HepG2 (cell line): ENCODE measurements at regions not wholly inside any gene's neighbourhood (a gene's known extent, or its start where the extent isn't known, plus 50 kb on each side); places are given as distances from the start of the nearest gene placed in this dataset.

Experiments
- ATAC-seq: fragments of 200-7000 bp; cut with Tn5 transposase; 3 replicates; pipeline ENCODE4 v1.9.1; 2020; ENCODE audit warnings: mild to moderate bottlenecking, moderate library complexity
- BruUV-seq: library from RNA; stranded (reverse); fragments of 400-500 nt; replicated peaks from 2 replicates; lab custom pipeline; 2021; lab: Mats Ljungman, UMichigan
- CTCF ChIA-PET: fragments of 300-600 bp; formaldehyde crosslinking; extraction: SDS; loops from one replicate; lab custom pipeline; 2021; ENCODE audit warnings: low total read pairs, inconsistent platforms, low intra/inter-chr PET ratio; lab: Yijun Ruan, JAX
- POLR2A ChIA-PET: fragments of 350-600 bp; sonication (Branson Sonifier 250); formaldehyde crosslinking; loops from one replicate; lab custom pipeline; 2020; ENCODE audit warnings: antibody characterized with exemption, inconsistent platforms; lab: Yijun Ruan, JAX
- DNase-seq: peaks from one replicate; pipeline ENCODE4 v3.0.0-alpha.2; 2015; ENCODE audit warnings: low spot score
- FAIRE-seq: peaks from 3 replicates; lab custom pipeline; 2011; peaks lifted over from hg19 to GRCh38; lab: Jason Lieb, UNC
- H2AFZ ChIP-seq: one replicate; pipeline ENCODE4 v1.6.1; 2011; ENCODE audit warnings: low read length, inconsistent platforms
- H3K27ac ChIP-seq: fragments of 300-600 bp; 3 replicates; pipeline ENCODE4 v1.8.0; 2011; ENCODE audit warnings: mixed run types, mild to moderate bottlenecking, mixed read lengths, low read length, inconsistent platforms; ENCODE audit not compliant: insufficient read depth; ENCODE audit errors: extremely low read length
- H3K27me3 ChIP-seq, 2 experiments: fragments of 200-600 bp in 1 of 2; 2 replicates in 1 of 2; 3 replicates in 1 of 2; pipeline versions ENCODE4 v1.6.0 to v1.8.0; 2011; ENCODE audit warnings: low read length in 2 of 2, mild to moderate bottlenecking in 2 of 2, moderate library complexity in 2 of 2, inconsistent platforms in 1 of 2; ENCODE audit not compliant: insufficient read depth in 2 of 2, control insufficient read depth in 1 of 2
- H3K36me3 ChIP-seq, 2 experiments: fragments of 200-600 bp in 1 of 2; replicated peaks in 1 of 2; 2 replicates in 1 of 2; 3 replicates in 1 of 2; pipeline versions ENCODE4 v1.5.1 to v1.8.0; 2011; ENCODE audit warnings: low read length in 2 of 2, inconsistent platforms in 1 of 2; ENCODE audit not compliant: insufficient read depth in 2 of 2, control insufficient read depth in 1 of 2
- H3K4me1 ChIP-seq: 2 replicates; pipeline ENCODE4 v1.5.1; 2012; ENCODE audit warnings: low read length, inconsistent platforms; ENCODE audit not compliant: insufficient read depth
- H3K4me2 ChIP-seq: 2 replicates; pipeline ENCODE4 v1.6.0; 2011; ENCODE audit warnings: low read depth, low read length, inconsistent platforms
- H3K4me3 ChIP-seq, 3 experiments: fragments of 200-600 bp in 1 of 3; sonication (generic), shearing (Covaris generic) in 1 of 3; replicated peaks in 1 of 3; 2 replicates each; pipeline ENCODE4 v1.5.1; 2011 to 2016; ENCODE audit warnings: low read length in 3 of 3, inconsistent platforms in 2 of 3, low read depth in 2 of 3, mild to moderate bottlenecking in 2 of 3, control low read depth in 1 of 3, mixed read lengths in 1 of 3; ENCODE audit not compliant: insufficient read depth in 1 of 3
- H3K79me2 ChIP-seq: one replicate; pipeline ENCODE4 v1.6.1; 2011; ENCODE audit warnings: low read length, inconsistent platforms; ENCODE audit not compliant: insufficient read depth
- H3K9ac ChIP-seq: 2 replicates; pipeline ENCODE4 v1.6.0; 2011; ENCODE audit warnings: mild to moderate bottlenecking, low read depth, low read length, inconsistent platforms; ENCODE audit not compliant: insufficient read depth
- H3K9me3 ChIP-seq: 2 replicates; pipeline ENCODE4 v1.5.1; 2012; ENCODE audit warnings: mild to moderate bottlenecking, low read length
- H4K20me1 ChIP-seq: 2 replicates; pipeline ENCODE4 v1.6.0; 2011; ENCODE audit warnings: inconsistent platforms, mild to moderate bottlenecking, low read length, moderate library complexity; ENCODE audit not compliant: insufficient read depth
- ATAD3A ChIP-seq: sonication (generic); formaldehyde crosslinking; IDR thresholded peaks from 2 replicates; pipeline ENCODE4 v1.4.0; 2020; ENCODE audit warnings: missing genetic modification reagents
- DPF2 ChIP-seq: sonication (generic); formaldehyde crosslinking; IDR thresholded peaks from 2 replicates; pipeline ENCODE4 v1.4.0; 2020; ENCODE audit warnings: mild to moderate bottlenecking, low read depth, missing genetic modification reagents, borderline replicate concordance
- GATA4 ChIP-seq: sonication (generic); IDR thresholded peaks from 2 replicates; pipeline ENCODE4 v1.6.1; 2016; ENCODE audit warnings: antibody characterized with exemption, low read depth, borderline replicate concordance
- KLF12 ChIP-seq: sonication (generic); formaldehyde crosslinking; IDR thresholded peaks from 2 replicates; pipeline ENCODE4 v1.4.0; 2020; ENCODE audit warnings: missing genetic modification reagents, borderline replicate concordance
- KLF9 ChIP-seq: IDR thresholded peaks from 2 replicates; pipeline ENCODE4 v1.6.1; 2016; ENCODE audit warnings: low read depth
- NFIC ChIP-seq: IDR thresholded peaks from 2 replicates; pipeline ENCODE4 v1.6.1; 2012; ENCODE audit warnings: mild to moderate bottlenecking, low read length, inconsistent platforms
- NONO ChIP-seq, 2 experiments: fragments of 450-650 bp in 1 of 2; sonication (generic) in 1 of 2; formaldehyde crosslinking in 1 of 2; IDR thresholded peaks in 1 of 2; conservative IDR thresholded peaks in 1 of 2; 2 replicates each; pipeline versions ENCODE4 v1.6.1 to v1.8.0; 2017 to 2022; ENCODE audit warnings: mild to moderate bottlenecking in 1 of 2, missing genetic modification reagents in 1 of 2, moderate library complexity in 1 of 2
- REXO4 ChIP-seq: sonication (generic); formaldehyde crosslinking; IDR thresholded peaks from 2 replicates; pipeline ENCODE4 v1.8.0; 2022; ENCODE audit warnings: missing genetic modification reagents, mild to moderate bottlenecking, borderline replicate concordance
- TCF12 ChIP-seq, 2 experiments: fragments of 450-650 bp in 1 of 2; sonication (generic) in 1 of 2; formaldehyde crosslinking in 1 of 2; IDR thresholded peaks; 2 replicates each; pipeline versions ENCODE4 v1.6.1 to v1.8.0; 2017 to 2022; ENCODE audit warnings: antibody characterized with exemption in 1 of 2, mild to moderate bottlenecking in 1 of 2, missing genetic modification reagents in 1 of 2, moderate library complexity in 1 of 2
- TP53 ChIP-seq: sonication (generic); formaldehyde crosslinking; conservative IDR thresholded peaks from 2 replicates; pipeline ENCODE4 v1.4.0; 2020; ENCODE audit warnings: missing genetic modification reagents
- ZBTB1 ChIP-seq: sonication (generic); formaldehyde crosslinking; IDR thresholded peaks from 2 replicates; pipeline ENCODE4 v1.4.0; 2020; ENCODE audit warnings: missing genetic modification reagents, borderline replicate concordance
- ZFP36L2 ChIP-seq: sonication (generic); formaldehyde crosslinking; IDR thresholded peaks from 2 replicates; pipeline ENCODE4 v1.4.0; 2020; ENCODE audit warnings: missing genetic modification reagents
- ZNF136 ChIP-seq: sonication (generic); formaldehyde crosslinking; IDR thresholded peaks from 2 replicates; pipeline ENCODE4 v1.8.1; 2022; ENCODE audit warnings: low read depth, mild to moderate bottlenecking, moderate library complexity, missing genetic modification reagents
- ZNF605 ChIP-seq: sonication (generic); formaldehyde crosslinking; IDR thresholded peaks from 2 replicates; pipeline ENCODE4 v1.8.0; 2022; ENCODE audit warnings: mild to moderate bottlenecking, missing genetic modification reagents
- ZNF816 ChIP-seq: sonication (generic); formaldehyde crosslinking; IDR thresholded peaks from 2 replicates; pipeline ENCODE4 v1.8.0; 2022; ENCODE audit warnings: missing genetic modification reagents, mild to moderate bottlenecking, borderline replicate concordance
- WGBS: methylation state at CpG from one replicate; pipeline ENCODE4 v1.1.6; 2017; ENCODE audit warnings: low lambda C conversion rate; 5-methylcytosine and 5-hydroxymethylcytosine counted together
- in situ Hi-C: cut with HindIII; loops from 2 replicates; pipeline ENCODE4 v1.10.0; 2017; ENCODE audit warnings: low pct_unique_long_range_greater_than_20kb; ENCODE audit not compliant: extremely low pct_ligation_motif_present
- intact Hi-C: fragments of 100-400 bp; cut with micrococcal nuclease; formaldehyde crosslinking; loops from one replicate; pipeline ENCODE4 v1.10.0; 2022; ENCODE audit not compliant: unreplicated experiment
- TF ChIP-seq, protein P1 (sequence below): sonication (generic); formaldehyde crosslinking; IDR thresholded peaks from 2 replicates; pipeline ENCODE4 v1.4.0; 2020; ENCODE audit warnings: missing genetic modification reagents
- TF ChIP-seq, protein P2 (sequence below): sonication (generic); formaldehyde crosslinking; IDR thresholded peaks from 2 replicates; pipeline ENCODE4 v1.4.0; 2020; ENCODE audit warnings: missing genetic modification reagents, borderline replicate concordance

DNA sequence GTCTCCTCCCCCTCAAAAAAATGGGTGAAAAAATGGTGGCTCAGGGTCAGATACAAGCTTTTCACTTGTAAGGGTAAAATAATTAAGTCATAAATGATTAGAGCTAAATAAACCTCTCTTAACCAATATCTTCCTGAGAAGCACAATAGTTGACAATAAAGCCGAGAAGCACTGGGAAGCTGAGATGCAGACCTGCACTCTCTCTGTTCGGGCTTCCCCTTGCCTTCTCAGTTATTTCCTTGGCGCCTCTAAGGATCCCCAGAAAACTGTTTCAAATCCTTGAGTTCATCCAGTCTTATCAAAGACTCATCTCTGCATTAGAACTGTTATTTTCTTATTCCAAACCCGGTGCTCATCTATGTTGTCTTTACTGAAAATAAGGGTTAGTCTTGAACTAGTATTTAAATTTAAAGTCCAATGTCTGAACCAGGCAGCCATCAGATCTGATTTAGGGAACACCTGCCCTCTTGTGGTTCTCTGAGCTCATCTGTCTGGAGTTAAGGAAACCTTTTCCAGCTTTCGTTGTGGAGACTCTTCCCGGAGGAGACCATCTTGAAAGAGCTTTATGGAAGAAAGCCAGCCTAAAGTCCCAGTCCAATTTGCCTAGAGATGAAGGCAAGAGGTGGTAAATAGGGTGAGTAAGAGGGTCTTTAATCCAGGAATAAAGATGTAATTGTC, 256.4 kb upstream of the MCTP2 start (continued):
- TF ChIP-seq, protein P1, sequence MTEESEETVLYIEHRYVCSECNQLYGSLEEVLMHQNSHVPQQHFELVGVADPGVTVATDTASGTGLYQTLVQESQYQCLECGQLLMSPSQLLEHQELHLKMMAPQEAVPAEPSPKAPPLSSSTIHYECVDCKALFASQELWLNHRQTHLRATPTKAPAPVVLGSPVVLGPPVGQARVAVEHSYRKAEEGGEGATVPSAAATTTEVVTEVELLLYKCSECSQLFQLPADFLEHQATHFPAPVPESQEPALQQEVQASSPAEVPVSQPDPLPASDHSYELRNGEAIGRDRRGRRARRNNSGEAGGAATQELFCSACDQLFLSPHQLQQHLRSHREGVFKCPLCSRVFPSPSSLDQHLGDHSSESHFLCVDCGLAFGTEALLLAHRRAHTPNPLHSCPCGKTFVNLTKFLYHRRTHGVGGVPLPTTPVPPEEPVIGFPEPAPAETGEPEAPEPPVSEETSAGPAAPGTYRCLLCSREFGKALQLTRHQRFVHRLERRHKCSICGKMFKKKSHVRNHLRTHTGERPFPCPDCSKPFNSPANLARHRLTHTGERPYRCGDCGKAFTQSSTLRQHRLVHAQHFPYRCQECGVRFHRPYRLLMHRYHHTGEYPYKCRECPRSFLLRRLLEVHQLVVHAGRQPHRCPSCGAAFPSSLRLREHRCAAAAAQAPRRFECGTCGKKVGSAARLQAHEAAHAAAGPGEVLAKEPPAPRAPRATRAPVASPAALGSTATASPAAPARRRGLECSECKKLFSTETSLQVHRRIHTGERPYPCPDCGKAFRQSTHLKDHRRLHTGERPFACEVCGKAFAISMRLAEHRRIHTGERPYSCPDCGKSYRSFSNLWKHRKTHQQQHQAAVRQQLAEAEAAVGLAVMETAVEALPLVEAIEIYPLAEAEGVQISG (CRISPR knock-in tag) = no peak

DNA sequence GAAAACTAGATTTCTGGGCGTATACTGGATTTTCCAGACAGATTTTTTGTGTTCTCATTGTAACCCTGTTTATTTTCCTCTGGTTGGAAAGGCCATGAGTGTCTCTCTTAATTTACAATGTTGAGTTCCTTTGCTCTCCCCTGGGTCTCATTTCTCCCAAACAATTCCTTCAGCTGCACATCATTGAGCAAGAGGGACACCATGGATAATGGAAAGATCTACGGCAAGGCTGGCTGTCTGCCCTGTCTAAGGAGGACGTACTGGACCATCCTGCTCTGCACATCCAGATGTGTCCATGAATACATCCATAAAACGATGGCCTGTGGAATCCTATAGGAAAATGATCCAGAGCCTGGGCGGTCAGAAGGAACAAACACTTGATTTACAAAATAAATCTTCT, 258.1 kb upstream of the MCTP2 start:
- Histone ChIP-seq H3K9ac (no peak overlapping the region), H3K9me3 (no peaks in the 10 kb centered on the region), H3K27me3 (no peaks in the 10 kb centered on the region), H3K4me1 (no peaks in the 10 kb centered on the region), H2AFZ (no peak overlapping the region), H3K27ac (no peak overlapping the region), H4K20me1 (no peaks in the 10 kb centered on the region), H3K36me3 (no peaks in the 10 kb centered on the region), H3K4me3 (no peak overlapping the region), H3K4me2 (no peak overlapping the region), H3K79me2 (no peaks in the 10 kb centered on the region)
- CTCF ChIA-PET = no interaction called here
- no TSS peak for BruUV-seq
- DNase-seq = no peak
- intact Hi-C loops = no loop called here
- POLR2A ChIA-PET = no interaction called here
- ATAC-seq = no peak
- 21% methylated on average over 5 of the region's 5 CpGs for WGBS
- TF ChIP-seq KLF9 (CRISPR knock-in tag) = no peak
- no peak for TF ChIP-seq NFIC
- no peak for TF ChIP-seq TCF12 (IDR thresholded peaks at IDR 0.05)
- no peak for TF ChIP-seq TCF12 (CRISPR knock-in tag; IDR thresholded peaks at IDR 0.05)
- no peak for TF ChIP-seq ZNF136 (CRISPR knock-in tag)
- TF ChIP-seq, protein P2, sequence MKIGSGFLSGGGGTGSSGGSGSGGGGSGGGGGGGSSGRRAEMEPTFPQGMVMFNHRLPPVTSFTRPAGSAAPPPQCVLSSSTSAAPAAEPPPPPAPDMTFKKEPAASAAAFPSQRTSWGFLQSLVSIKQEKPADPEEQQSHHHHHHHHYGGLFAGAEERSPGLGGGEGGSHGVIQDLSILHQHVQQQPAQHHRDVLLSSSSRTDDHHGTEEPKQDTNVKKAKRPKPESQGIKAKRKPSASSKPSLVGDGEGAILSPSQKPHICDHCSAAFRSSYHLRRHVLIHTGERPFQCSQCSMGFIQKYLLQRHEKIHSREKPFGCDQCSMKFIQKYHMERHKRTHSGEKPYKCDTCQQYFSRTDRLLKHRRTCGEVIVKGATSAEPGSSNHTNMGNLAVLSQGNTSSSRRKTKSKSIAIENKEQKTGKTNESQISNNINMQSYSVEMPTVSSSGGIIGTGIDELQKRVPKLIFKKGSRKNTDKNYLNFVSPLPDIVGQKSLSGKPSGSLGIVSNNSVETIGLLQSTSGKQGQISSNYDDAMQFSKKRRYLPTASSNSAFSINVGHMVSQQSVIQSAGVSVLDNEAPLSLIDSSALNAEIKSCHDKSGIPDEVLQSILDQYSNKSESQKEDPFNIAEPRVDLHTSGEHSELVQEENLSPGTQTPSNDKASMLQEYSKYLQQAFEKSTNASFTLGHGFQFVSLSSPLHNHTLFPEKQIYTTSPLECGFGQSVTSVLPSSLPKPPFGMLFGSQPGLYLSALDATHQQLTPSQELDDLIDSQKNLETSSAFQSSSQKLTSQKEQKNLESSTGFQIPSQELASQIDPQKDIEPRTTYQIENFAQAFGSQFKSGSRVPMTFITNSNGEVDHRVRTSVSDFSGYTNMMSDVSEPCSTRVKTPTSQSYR = no peak
- no peak for TF ChIP-seq ZNF816 (CRISPR knock-in tag)
- no peak for TF ChIP-seq KLF12 (CRISPR knock-in tag)
- no peak for TF ChIP-seq ZNF605 (CRISPR knock-in tag)
- TF ChIP-seq ZFP36L2 = no peak
- no peak for TF ChIP-seq ATAD3A
- no peak for TF ChIP-seq ZBTB1 (CRISPR knock-in tag)
- no peak for TF ChIP-seq DPF2
- TF ChIP-seq GATA4 = no peak
- TF ChIP-seq TP53 = no peak
- TF ChIP-seq REXO4 = no peak
- TF ChIP-seq NONO (IDR thresholded peaks at IDR 0.05) = no peak
- no peak for TF ChIP-seq NONO (CRISPR knock-in tag; conservative IDR thresholded peaks at IDR 0.05)
- in situ Hi-C loops = no loop called here
- FAIRE-seq = no peak
